HEK293 (cell line): ENCODE measurements at regions not wholly inside any gene's neighbourhood (a gene's known extent, or its start where the extent isn't known, plus 50 kb on each side); places are given as distances from the start of the nearest gene placed in this dataset.
"Not testable (repeated sequence)": the region's sequence is repeated elsewhere in the genome, so short reads cannot be mapped to it uniquely, and the experiment has no call there.

Experiments
- CTCF ChIA-PET: fragments of 350-600 bp; formaldehyde crosslinking; extraction: SDS; loops from one replicate; lab custom pipeline; 2021; ENCODE audit warnings: antibody characterized with exemption; lab: Yijun Ruan, JAX
- POLR2A ChIA-PET: fragments of 300-600 bp; formaldehyde crosslinking; extraction: SDS; loops from one replicate; lab custom pipeline; 2020; ENCODE audit warnings: antibody characterized with exemption, inconsistent platforms; lab: Yijun Ruan, JAX
- H3K27ac ChIP-seq: fragments of 200-500 bp; sonication (Bioruptor generic); 2 replicates; pipeline ENCODE4 v1.5.1; 2014; ENCODE audit warnings: low read depth, low read length, control low read depth, inconsistent platforms; ENCODE audit errors: extremely low read depth
- H3K36me3 ChIP-seq, 2 experiments: fragments of 200-500 bp in 1 of 2; sonication (Bioruptor generic) in 1 of 2; 1 replicate in 1 of 2; 2 replicates in 1 of 2; pipeline ENCODE4 v1.5.1; 2014 to 2017; ENCODE audit warnings: inconsistent platforms in 2 of 2, low read length in 2 of 2; ENCODE audit not compliant: control insufficient read depth in 2 of 2, insufficient read depth in 1 of 2
- H3K4me1 ChIP-seq: fragments of 200-500 bp; sonication (Bioruptor generic); 2 replicates; pipeline ENCODE4 v1.5.1; 2014; ENCODE audit warnings: mild to moderate bottlenecking, low read length, inconsistent platforms; ENCODE audit not compliant: control insufficient read depth, insufficient read depth
- H3K4me3 ChIP-seq: 2 replicates; pipeline ENCODE4 v1.5.1; 2011; ENCODE audit warnings: low read depth, mild to moderate bottlenecking, control low read depth, low read length, moderate library complexity
- H3K9me3 ChIP-seq: fragments of 200-500 bp; sonication (Bioruptor generic); 2 replicates; pipeline ENCODE4 v1.5.1; 2014; ENCODE audit warnings: low read depth, low read length, inconsistent platforms; ENCODE audit not compliant: control insufficient read depth, insufficient read depth
- IKZF3 ChIP-seq: fragments of 450-650 bp; IDR thresholded peaks from 2 replicates; pipeline ENCODE4 v1.5.0; 2018; ENCODE audit warnings: missing biosample characterization, mild to moderate bottlenecking, missing genetic modification characterization, moderate library complexity
- ZBTB20 ChIP-seq: fragments of 450-650 bp; formaldehyde crosslinking; IDR thresholded peaks from 2 replicates; pipeline ENCODE4 v1.5.1; 2016; ENCODE audit warnings: missing biosample characterization, missing genetic modification characterization
- ZBTB26 ChIP-seq: fragments of 450-650 bp; formaldehyde crosslinking; optimal IDR thresholded peaks from 2 replicates; pipeline ENCODE3; 2016; ENCODE audit warnings: missing biosample characterization, mild to moderate bottlenecking, missing genetic modification characterization
- ZBTB48 ChIP-seq: fragments of 450-650 bp; formaldehyde crosslinking; IDR thresholded peaks from 2 replicates; pipeline ENCODE4 v1.5.1; 2016; ENCODE audit warnings: missing biosample characterization, missing genetic modification characterization
- ZBTB8A ChIP-seq: fragments of 450-650 bp; formaldehyde crosslinking; IDR thresholded peaks from 2 replicates; pipeline ENCODE4 v1.5.1; 2016; ENCODE audit warnings: missing biosample characterization, missing genetic modification characterization
- ZNF449 ChIP-seq: fragments of 450-650 bp; formaldehyde crosslinking; IDR thresholded peaks from 2 replicates; pipeline ENCODE4 v1.5.1; 2017; ENCODE audit warnings: missing biosample characterization, mild to moderate bottlenecking, missing genetic modification characterization, moderate library complexity
- ZSCAN30 ChIP-seq: fragments of 450-650 bp; IDR thresholded peaks from 2 replicates; pipeline ENCODE4 v1.5.1; 2018; ENCODE audit warnings: missing biosample characterization, mild to moderate bottlenecking, missing genetic modification characterization, moderate library complexity

GRCh38 chr9:66152406-66152805, 415.5 kb downstream of the FOXD4L4 start:
- CTCF ChIA-PET, POLR2A ChIA-PET: not testable (repeated sequence)

GRCh38 chr9:66153021-66153725, 416.2 kb downstream of the FOXD4L4 start:
- POLR2A ChIA-PET, H3K27ac ChIP-seq, H3K9me3 ChIP-seq, CTCF ChIA-PET, H3K4me1 ChIP-seq, H3K36me3 ChIP-seq: not testable (repeated sequence)
- H3K4me3 ChIP-seq = peak overlapping the region; percentile 24
- TF ChIP-seq ZNF449 (tag by site-specific recombination) (peak; percentile 22; the same call in 1 of the 2 replicates), ZBTB8A (tag by site-specific recombination) (peak; percentile 53; the same call in 1 of the 2 replicates), ZBTB48 (tag by site-specific recombination) (0 out of 2 replicates have a peak, but pooled peaks have one; percentile 38), ZBTB26 (tag by site-specific recombination) (peak; percentile 71), ZSCAN30 (peak; percentile 43; the same call in 1 of the 2 replicates), IKZF3 (tag by site-specific recombination) (0 out of 2 replicates have a peak, but pooled peaks have one; percentile 39), ZBTB20 (tag by site-specific recombination) (peak; percentile 26; the same call in 1 of the 2 replicates)

More at GRCh38 chr9:66152406-66152805, 415.5 kb downstream of the FOXD4L4 start:
- peak overlapping the region; percentile 26; the same call in 1 of the 2 replicates for H3K4me3 ChIP-seq
- H3K27ac ChIP-seq, H3K9me3 ChIP-seq, H3K36me3 ChIP-seq, H3K4me1 ChIP-seq: not testable (repeated sequence)

- H3K27ac ChIP-seq, POLR2A ChIA-PET, H3K36me3 ChIP-seq, H3K4me1 ChIP-seq, CTCF ChIA-PET, H3K9me3 ChIP-seq, H3K4me3 ChIP-seq: not testable (repeated sequence)
Measured at GRCh38 chr9:66153971-66154691, 417.2 kb downstream of the FOXD4L4 start.

GRCh38 chr9:66182316-66182715, 445.4 kb downstream of the FOXD4L4 start:
- H3K9me3 ChIP-seq, H3K36me3 ChIP-seq, H3K4me1 ChIP-seq, H3K4me3 ChIP-seq, CTCF ChIA-PET, H3K27ac ChIP-seq, POLR2A ChIA-PET: not testable (repeated sequence)

- H3K9me3 ChIP-seq, POLR2A ChIA-PET, CTCF ChIA-PET, H3K27ac ChIP-seq, H3K4me1 ChIP-seq, H3K36me3 ChIP-seq, H3K4me3 ChIP-seq: not testable (repeated sequence)
Measured at GRCh38 chr9:66183648-66184047, 446.7 kb downstream of the FOXD4L4 start.

GRCh38 chr9:66197199-66197598, 460.3 kb downstream of the FOXD4L4 start:
- H3K27ac ChIP-seq, POLR2A ChIA-PET, H3K9me3 ChIP-seq, H3K36me3 ChIP-seq, H3K4me3 ChIP-seq, CTCF ChIA-PET, H3K4me1 ChIP-seq: not testable (repeated sequence)

- H3K27ac ChIP-seq, POLR2A ChIA-PET, H3K36me3 ChIP-seq, H3K9me3 ChIP-seq, H3K4me3 ChIP-seq, CTCF ChIA-PET, H3K4me1 ChIP-seq: not testable (repeated sequence)
Measured at GRCh38 chr9:66198421-66198820, 461.5 kb downstream of the FOXD4L4 start.

GRCh38 chr9:66206617-66207016, 469.7 kb downstream of the FOXD4L4 start:
- H3K27ac ChIP-seq, H3K9me3 ChIP-seq, CTCF ChIA-PET, H3K36me3 ChIP-seq, H3K4me3 ChIP-seq, H3K4me1 ChIP-seq, POLR2A ChIA-PET: not testable (repeated sequence)
